Activated CD4-positive, alpha-beta T cell treated with anti-CD3 and anti-CD28 coated beads for 4 hours (primary cell): ENCODE measurements at regions not wholly inside any gene's neighbourhood (a gene's known extent, or its start where the extent isn't known, plus 50 kb on each side); places are given as distances from the start of the nearest gene placed in this dataset.
"Not testable (repeated sequence)": the region's sequence is repeated elsewhere in the genome, so short reads cannot be mapped to it uniquely, and the experiment has no call there.

Source experiments
- DNase-seq, 2 donors: peaks; one replicate each; pipeline ENCODE4 v3.0.0-alpha.2; 2020

DNA sequence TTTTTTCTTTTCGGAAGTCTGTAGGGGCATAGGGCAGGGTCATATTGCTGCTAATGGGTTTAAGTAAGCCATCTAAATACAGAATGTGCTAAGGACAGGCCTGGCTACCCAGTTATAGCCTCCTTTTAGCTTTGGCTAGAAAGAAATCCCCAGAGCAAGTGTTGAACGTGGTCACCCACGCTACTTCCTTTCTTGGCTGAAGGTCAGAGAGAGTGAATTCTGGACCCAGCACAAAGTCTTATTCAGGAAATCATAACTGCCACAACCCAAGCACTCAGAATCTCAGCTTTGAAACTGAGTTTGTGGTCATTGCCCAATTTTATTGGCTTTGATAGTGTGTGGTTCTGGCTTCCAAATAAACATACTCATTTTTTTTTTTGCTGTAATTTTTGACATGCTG, 542.1 kb upstream of the ATP2B1 start:
- DNase-seq: no peak

GRCh38 chr12:90250042-90250441, 541.4 kb upstream of the ATP2B1 start:
- DNase-seq: no peak

GRCh38 chr12:90246688-90247087, 538.0 kb upstream of the ATP2B1 start:
- DNase-seq: no peak

DNA sequence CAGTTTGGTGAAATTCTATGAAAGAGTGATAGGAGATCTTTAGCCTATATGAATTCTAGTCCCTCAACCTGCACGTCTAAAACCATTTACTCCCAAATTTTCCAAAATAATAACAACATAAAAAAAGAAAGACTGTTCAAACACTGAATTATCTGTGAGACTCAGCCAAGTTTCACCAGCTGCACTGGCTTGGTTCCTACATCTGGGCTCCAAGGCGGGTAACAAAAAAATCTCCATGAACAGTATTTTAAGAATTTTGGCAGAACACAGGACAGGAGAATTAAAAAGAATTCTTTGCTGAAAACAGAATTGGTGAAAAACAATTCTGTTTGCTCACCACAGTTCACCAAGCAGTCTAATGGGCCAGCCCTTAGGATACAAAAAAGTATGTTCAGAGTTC, 536.8 kb upstream of the ATP2B1 start:
- DNase-seq: no peak

GRCh38 chr12:90244232-90244631, 535.6 kb upstream of the ATP2B1 start:
- DNase-seq: no peak

DNA sequence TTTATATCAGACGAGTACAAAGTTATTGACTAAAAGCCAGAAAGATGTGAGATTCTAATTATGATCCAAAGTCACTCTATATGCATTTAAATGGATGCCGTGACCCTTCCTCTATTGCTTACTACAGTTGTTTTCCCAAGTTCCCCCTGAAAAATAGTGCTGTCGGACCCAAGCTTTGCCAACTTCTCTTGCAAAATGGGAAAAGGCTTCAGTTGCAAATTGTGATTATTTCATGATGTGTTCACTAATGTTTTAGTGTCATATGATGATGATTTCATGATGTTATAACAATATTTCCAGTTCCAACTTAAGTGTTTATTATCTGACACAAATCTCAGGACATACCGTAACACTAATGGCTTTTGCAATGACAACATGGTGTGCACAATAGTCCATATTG, 534.6 kb upstream of the ATP2B1 start:
- DNase-seq: no peak

DNA sequence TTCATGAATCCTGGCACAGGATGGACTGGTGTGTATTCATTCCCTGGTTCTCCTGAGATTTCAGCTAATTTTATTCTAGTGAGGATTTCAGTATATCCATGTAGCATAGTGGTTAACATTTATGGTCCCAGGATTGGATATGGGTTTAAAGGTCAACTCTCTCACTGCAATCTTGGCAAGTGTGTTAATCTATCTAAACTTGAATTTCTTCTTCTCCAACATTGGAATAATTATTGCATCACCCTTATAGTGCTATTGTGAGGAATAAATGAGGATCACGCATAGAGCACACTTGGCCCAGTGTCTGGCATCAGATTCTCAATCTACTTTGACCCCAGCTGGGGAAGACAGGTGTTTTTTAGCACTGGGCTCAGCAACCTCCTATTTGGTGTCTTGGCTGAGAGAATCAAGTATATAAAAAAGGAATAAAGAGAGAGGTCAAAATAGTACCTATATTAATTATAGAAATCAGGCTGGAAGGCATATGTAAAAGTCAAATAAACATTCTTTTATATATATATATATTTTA, 531.2 kb upstream of the ATP2B1 start:
- DNase-seq: no peak

DNA sequence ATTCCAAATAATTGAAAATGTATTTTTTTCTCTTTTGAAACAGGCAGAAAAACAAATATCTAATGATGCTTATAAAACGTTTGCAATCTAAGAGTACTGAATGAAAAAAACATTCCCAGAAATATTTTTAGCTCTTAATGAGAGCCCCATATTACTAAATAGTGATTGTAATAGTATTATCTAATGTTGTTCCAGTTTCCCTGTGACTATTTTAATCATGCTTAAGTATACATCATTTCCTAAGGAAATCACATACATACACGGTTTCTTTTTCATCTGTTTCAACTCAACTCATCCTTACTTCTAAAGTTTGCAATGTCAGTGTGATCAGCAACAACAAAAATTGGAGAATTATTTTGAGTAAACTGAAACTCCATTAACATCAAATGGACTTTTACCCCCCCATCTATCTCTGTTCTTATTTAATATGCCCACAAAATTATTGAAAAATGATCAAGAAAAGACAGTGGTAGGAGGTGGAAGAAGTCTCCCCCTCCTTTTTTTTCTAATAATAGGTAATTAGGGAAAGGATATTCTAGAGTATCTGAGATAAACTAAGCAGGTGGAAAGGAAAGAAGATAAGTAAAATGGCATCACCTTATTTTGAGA, 530.1 kb upstream of the ATP2B1 start:
- no peak for DNase-seq

- no peak for DNase-seq
Observed at GRCh38 chr12:90237841-90238240, 529.2 kb upstream of the ATP2B1 start.

DNA sequence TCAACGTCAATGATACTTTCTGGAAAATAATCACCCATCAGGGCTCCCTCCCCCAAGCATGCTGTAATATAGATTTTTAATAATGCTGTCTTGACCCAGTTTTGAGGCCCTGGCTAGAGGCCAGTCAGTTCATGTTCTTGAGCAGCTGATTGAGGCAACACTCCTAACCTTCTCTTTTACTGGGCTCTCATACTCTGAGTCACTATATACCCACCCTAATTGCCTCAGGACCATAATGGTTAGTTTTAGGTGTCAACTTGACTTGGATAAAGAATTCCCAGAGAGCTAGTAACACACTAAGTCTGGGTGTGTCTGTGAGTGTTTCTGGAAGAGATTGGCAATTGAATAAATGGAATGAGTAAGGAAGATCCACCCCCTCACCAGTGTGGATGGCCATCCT, 527.0 kb upstream of the ATP2B1 start:
- DNase-seq: no peak

DNA sequence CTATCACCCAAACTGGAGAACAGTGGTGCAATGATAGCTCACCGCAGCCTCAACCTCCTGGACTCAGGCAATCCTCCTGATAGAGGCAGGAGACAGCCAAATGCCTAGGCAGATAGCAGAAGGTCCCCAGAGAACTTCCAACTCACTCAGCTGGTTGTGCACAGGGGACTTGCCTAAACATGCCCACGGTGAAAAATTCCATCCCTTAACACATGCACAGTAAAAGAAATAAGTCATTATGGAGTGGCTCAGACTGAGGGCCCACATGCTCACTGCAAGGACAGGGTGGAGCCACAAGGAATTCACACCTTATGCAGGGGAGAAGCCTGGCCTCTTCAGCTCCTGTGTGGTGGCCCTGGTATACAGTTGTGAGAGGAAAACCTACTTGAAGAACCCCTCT, 525.8 kb upstream of the ATP2B1 start:
- DNase-seq: no peak

- DNase-seq: no peak
Observed at GRCh38 chr12:90233168-90234100, 524.8 kb upstream of the ATP2B1 start.

GRCh38 chr12:90229407-90230170, 521.0 kb upstream of the ATP2B1 start:
- no peak for DNase-seq

DNA sequence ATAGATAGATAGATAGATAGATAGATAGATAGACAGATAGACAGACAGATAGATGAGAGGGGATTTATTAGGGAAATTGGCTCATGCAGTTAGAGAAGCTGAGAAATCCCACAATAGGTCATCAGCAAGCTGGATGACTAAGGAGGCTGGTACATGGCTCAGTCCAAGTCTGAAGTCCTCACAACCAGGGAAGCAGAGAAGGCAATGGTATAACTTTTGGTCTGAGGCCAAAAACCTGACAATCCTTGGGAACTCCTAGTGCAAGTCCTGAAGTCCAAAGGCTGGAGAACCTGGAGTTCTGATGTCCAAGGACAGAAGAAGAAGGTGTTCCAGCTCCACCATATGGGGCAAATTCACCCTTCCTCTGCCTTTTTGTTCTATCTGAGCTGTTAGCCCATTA, 517.6 kb upstream of the ATP2B1 start:
- no peak for DNase-seq

DNA sequence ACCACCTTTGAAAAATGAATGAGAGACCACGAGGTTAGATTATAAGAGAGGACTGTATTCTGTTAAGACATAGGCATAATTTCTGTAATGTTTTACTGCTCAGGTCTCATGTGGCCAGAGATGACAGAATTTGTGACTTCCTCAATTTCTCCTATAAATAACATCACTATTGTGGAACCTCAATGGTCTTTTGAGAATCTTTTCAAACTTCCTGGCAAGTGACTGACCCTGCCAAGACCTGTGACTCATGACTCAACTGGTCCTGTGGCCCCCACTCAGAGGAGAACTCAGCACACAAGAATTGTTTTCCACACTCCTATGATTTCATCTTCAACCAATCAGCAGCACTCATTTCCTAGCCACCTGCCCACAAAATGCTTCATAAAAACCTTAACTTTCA, 508.2 kb upstream of the ATP2B1 start:
- no peak for DNase-seq

GRCh38 chr12:90216020-90216552, 507.4 kb upstream of the ATP2B1 start:
- DNase-seq: no peak

GRCh38 chr12:90211017-90211416, 502.4 kb upstream of the ATP2B1 start:
- no peak for DNase-seq

DNA sequence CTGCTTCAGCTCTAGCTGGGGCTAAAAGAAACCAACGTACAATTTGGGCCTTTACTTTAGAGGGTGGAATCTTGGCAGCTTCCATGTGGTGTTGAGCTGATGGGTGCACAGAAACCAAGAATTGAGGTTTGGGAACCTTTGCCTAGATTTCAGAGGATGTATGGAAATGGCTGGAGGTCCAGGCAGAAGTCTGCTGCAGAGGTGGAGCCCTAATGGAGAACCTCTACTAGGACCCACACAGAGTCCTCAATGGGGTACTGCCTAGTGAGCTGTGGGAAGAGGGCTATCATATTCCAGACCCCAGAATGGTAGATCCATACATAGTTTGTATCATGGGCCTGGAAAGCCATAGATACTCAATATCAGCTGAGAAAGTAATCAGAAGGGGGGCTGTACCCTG, 500.4 kb upstream of the ATP2B1 start:
- no peak for DNase-seq

GRCh38 chr12:90208379-90208778, 499.7 kb upstream of the ATP2B1 start:
- not testable (repeated sequence) for DNase-seq

DNA sequence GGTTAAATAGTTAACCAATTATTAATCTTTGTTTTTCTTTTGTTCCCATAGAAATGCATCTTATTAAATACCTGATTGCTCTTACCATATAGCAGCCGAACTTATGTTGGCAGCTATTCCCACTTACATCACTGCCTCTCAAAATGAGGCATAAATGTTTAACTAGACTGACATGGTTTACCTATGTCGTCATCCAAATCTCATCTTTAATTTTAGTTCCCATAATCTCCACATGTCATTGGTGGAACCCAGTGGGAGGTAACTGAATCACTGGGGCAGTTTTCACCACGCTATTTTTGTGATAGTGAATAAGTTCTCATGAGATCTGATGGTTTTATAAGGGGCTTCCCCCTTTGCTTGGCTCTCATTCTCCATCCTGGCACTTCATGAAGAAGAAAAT, 499.2 kb upstream of the ATP2B1 start:
- DNase-seq: no peak

- no peak for DNase-seq
Observed at GRCh38 chr12:90205165-90205564, 496.5 kb upstream of the ATP2B1 start.

DNA sequence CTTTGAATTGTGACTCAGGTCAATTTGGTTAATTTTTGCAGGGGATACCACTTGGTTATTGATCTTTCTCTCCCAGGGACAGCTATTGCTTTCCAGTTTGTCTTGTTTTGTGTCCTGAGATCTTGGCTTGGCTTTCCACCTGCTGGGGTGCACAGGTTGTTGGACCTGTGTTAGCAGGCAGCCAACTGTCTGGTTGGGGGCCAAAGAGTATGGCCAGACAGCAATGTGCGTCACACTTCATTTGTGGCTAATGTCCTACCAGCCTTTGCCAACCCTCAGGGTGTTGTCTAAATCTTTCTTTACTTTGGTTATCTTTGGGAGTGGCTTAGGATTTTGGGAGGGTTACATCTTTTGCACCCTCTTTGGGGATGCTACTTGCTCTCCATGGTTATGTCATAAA, 494.9 kb upstream of the ATP2B1 start:
- no peak for DNase-seq

GRCh38 chr12:90199006-90199405, 490.4 kb upstream of the ATP2B1 start:
- DNase-seq: no peak
